Activated CD4-positive, alpha-beta memory T cell treated with anti-CD3 and anti-CD28 coated beads for 36 hours (primary cell): ENCODE measurements at regions not wholly inside any gene's neighbourhood (a gene's known extent, or its start where the extent isn't known, plus 50 kb on each side); places are given as distances from the start of the nearest gene placed in this dataset.

Experiments used
- CTCF ChIA-PET: fragments of 350-600 bp; sonication (Branson Sonifier 250); formaldehyde crosslinking; loops from one replicate; lab custom pipeline; 2021; ENCODE audit warnings: antibody characterized with exemption, inconsistent platforms; lab: Charles Lee
- POLR2A ChIA-PET: fragments of 350-600 bp; sonication (Branson Sonifier 250); formaldehyde crosslinking; loops from one replicate; lab custom pipeline; 2021; ENCODE audit warnings: antibody characterized with exemption; lab: Charles Lee
- DNase-seq: peaks from one replicate; pipeline ENCODE4 v3.0.0-alpha.2; 2020
- H3K27ac Mint-ChIP-seq: one replicate; pipeline ENCODE4 v1.8.0; 2021; ENCODE audit warnings: mixed read lengths
- H3K27me3 Mint-ChIP-seq: one replicate; pipeline ENCODE4 v1.8.0; 2021; ENCODE audit warnings: mixed read lengths
- H3K36me3 Mint-ChIP-seq: one replicate; pipeline ENCODE4 v1.8.0; 2021; ENCODE audit warnings: mixed read lengths
- H3K4me1 Mint-ChIP-seq: one replicate; pipeline ENCODE4 v1.8.0; 2021; ENCODE audit warnings: low read depth, mixed read lengths
- H3K4me3 Mint-ChIP-seq: one replicate; pipeline ENCODE4 v1.8.0; 2021; ENCODE audit warnings: mild to moderate bottlenecking, mixed read lengths
- H3K9me3 Mint-ChIP-seq: one replicate; pipeline ENCODE4 v1.8.0; 2021; ENCODE audit warnings: mixed read lengths
- intact Hi-C: fragments of 100-400 bp; cut with micrococcal nuclease; formaldehyde crosslinking; loops from one replicate; pipeline ENCODE4 v1.15.1; 2023

GRCh38 chr1:232486454-232487207 lies 143.3 kb downstream of the SIPA1L2 start:
- ChIA-PET POLR2A (no interaction called here), CTCF (interaction anchor here (0.6 kb wide), 1 partner anchor 543 kb away, joined by 3 read pairs; no protein-coding TSS in a partner anchor)
- no peaks in the 10 kb centered on the region for H3K9me3 Mint-ChIP-seq
- H3K27me3 Mint-ChIP-seq: no peaks in the 10 kb centered on the region
- H3K36me3 Mint-ChIP-seq: peaks cover 25% of the 10 kb centered on the region
- intact Hi-C loops: no loop called here
- no peak for DNase-seq
- no peak overlapping the region for H3K27ac Mint-ChIP-seq
- H3K4me1 Mint-ChIP-seq: peaks cover 4% of the 10 kb centered on the region
- H3K4me3 Mint-ChIP-seq: no peak overlapping the region

- no peaks in the 10 kb centered on the region for H3K27me3 Mint-ChIP-seq
- no peak for DNase-seq
- POLR2A ChIA-PET: no interaction called here
- H3K9me3 Mint-ChIP-seq: no peaks in the 10 kb centered on the region
- intact Hi-C loops: no loop called here
- H3K27ac Mint-ChIP-seq: no peak overlapping the region
- CTCF ChIA-PET: no interaction called here
- H3K4me3 Mint-ChIP-seq: no peak overlapping the region
- peaks cover 4% of the 10 kb centered on the region for H3K4me1 Mint-ChIP-seq
- peaks cover 22% of the 10 kb centered on the region for H3K36me3 Mint-ChIP-seq
Measured at GRCh38 chr1:232486006-232486405, 143.9 kb downstream of the SIPA1L2 start.

- H3K9me3 Mint-ChIP-seq: no peaks in the 10 kb centered on the region
- CTCF ChIA-PET: no interaction called here
Measured at GRCh38 chr1:232484856-232485255, 145.1 kb downstream of the SIPA1L2 start.

GRCh38 chr1:232483826-232484225 lies 146.1 kb downstream of the SIPA1L2 start:
- ChIA-PET POLR2A (no interaction called here), CTCF (no interaction called here)
- Mint-ChIP-seq H3K27me3 (no peaks in the 10 kb centered on the region), H3K4me1 (peaks cover 4% of the 10 kb centered on the region), H3K27ac (no peak overlapping the region), H3K36me3 (peaks cover 19% of the 10 kb centered on the region), H3K9me3 (no peaks in the 10 kb centered on the region), H3K4me3 (no peak overlapping the region)
- intact Hi-C loops: no loop called here
- no peak for DNase-seq

More at GRCh38 chr1:232484856-232485255, 145.1 kb downstream of the SIPA1L2 start:
- H3K27me3 Mint-ChIP-seq: no peaks in the 10 kb centered on the region
- no peak for DNase-seq
- peaks cover 14% of the 10 kb centered on the region for H3K36me3 Mint-ChIP-seq
- POLR2A ChIA-PET: no interaction called here
- intact Hi-C loops: no loop called here
- no peak overlapping the region for H3K4me3 Mint-ChIP-seq
- peaks cover 4% of the 10 kb centered on the region for H3K4me1 Mint-ChIP-seq
- no peak overlapping the region for H3K27ac Mint-ChIP-seq

- DNase-seq: no peak
- ChIA-PET POLR2A (no interaction called here), CTCF (no interaction called here)
- Mint-ChIP-seq H3K27me3 (peaks cover 2% of the 10 kb centered on the region), H3K9me3 (no peaks in the 10 kb centered on the region), H3K27ac (no peak overlapping the region), H3K36me3 (peaks cover 29% of the 10 kb centered on the region), H3K4me1 (no peaks in the 10 kb centered on the region), H3K4me3 (no peak overlapping the region)
- intact Hi-C loops: no loop called here
Measured at GRCh38 chr1:232481091-232481490, 148.8 kb downstream of the SIPA1L2 start.

GRCh38 chr1:232477728-232478127 lies 152.2 kb downstream of the SIPA1L2 start:
- Mint-ChIP-seq H3K4me1 (no peaks in the 10 kb centered on the region), H3K36me3 (peaks cover 23% of the 10 kb centered on the region), H3K4me3 (no peak overlapping the region), H3K27me3 (peaks cover 2% of the 10 kb centered on the region), H3K9me3 (no peaks in the 10 kb centered on the region), H3K27ac (no peak overlapping the region)
- intact Hi-C loops: no loop called here
- ChIA-PET CTCF (no interaction called here), POLR2A (no interaction called here)
- no peak for DNase-seq

- intact Hi-C loops: no loop called here
- DNase-seq: no peak
- ChIA-PET POLR2A (no interaction called here), CTCF (no interaction called here)
- H3K4me1 Mint-ChIP-seq: no peaks in the 10 kb centered on the region
- H3K27ac Mint-ChIP-seq: no peak overlapping the region
- H3K9me3 Mint-ChIP-seq: no peaks in the 10 kb centered on the region
- peaks cover 2% of the 10 kb centered on the region for H3K27me3 Mint-ChIP-seq
- no peak overlapping the region for H3K4me3 Mint-ChIP-seq
- peaks cover 19% of the 10 kb centered on the region for H3K36me3 Mint-ChIP-seq
Measured at GRCh38 chr1:232476538-232476950, 153.4 kb downstream of the SIPA1L2 start.

GRCh38 chr1:232474826-232475225 lies 155.1 kb downstream of the SIPA1L2 start:
- no peak overlapping the region for H3K27ac Mint-ChIP-seq
- no peak for DNase-seq
- no peaks in the 10 kb centered on the region for H3K9me3 Mint-ChIP-seq
- H3K4me1 Mint-ChIP-seq: peaks cover 6% of the 10 kb centered on the region
- intact Hi-C loops: no loop called here
- H3K36me3 Mint-ChIP-seq: peaks cover 27% of the 10 kb centered on the region
- no peak overlapping the region for H3K4me3 Mint-ChIP-seq
- POLR2A ChIA-PET: no interaction called here
- H3K27me3 Mint-ChIP-seq: peaks cover 2% of the 10 kb centered on the region
- CTCF ChIA-PET: no interaction called here

- Mint-ChIP-seq H3K27me3 (peaks cover 2% of the 10 kb centered on the region), H3K4me1 (peaks cover 6% of the 10 kb centered on the region), H3K27ac (no peak overlapping the region), H3K36me3 (peaks cover 21% of the 10 kb centered on the region), H3K9me3 (no peaks in the 10 kb centered on the region), H3K4me3 (no peak overlapping the region)
- POLR2A ChIA-PET: no interaction called here
- CTCF ChIA-PET: no interaction called here
- no peak for DNase-seq
- intact Hi-C loops: no loop called here
Measured at GRCh38 chr1:232473900-232474299, 156.0 kb downstream of the SIPA1L2 start.

- Mint-ChIP-seq H3K27me3 (peaks cover 2% of the 10 kb centered on the region), H3K9me3 (no peaks in the 10 kb centered on the region), H3K27ac (no peak overlapping the region), H3K4me1 (peaks cover 6% of the 10 kb centered on the region), H3K36me3 (peaks cover 21% of the 10 kb centered on the region), H3K4me3 (no peak overlapping the region)
- no peak for DNase-seq
- CTCF ChIA-PET: no interaction called here
- POLR2A ChIA-PET: no interaction called here
- intact Hi-C loops: no loop called here
Measured at GRCh38 chr1:232473324-232473723, 156.6 kb downstream of the SIPA1L2 start.

- H3K36me3 Mint-ChIP-seq: peaks cover 18% of the 10 kb centered on the region
- no peak for DNase-seq
- H3K4me1 Mint-ChIP-seq: peaks cover 6% of the 10 kb centered on the region
- peaks cover 2% of the 10 kb centered on the region for H3K27me3 Mint-ChIP-seq
- intact Hi-C loops: no loop called here
- ChIA-PET CTCF (no interaction called here), POLR2A (no interaction called here)
- no peaks in the 10 kb centered on the region for H3K9me3 Mint-ChIP-seq
- no peak overlapping the region for H3K27ac Mint-ChIP-seq
- H3K4me3 Mint-ChIP-seq: no peak overlapping the region
Measured at GRCh38 chr1:232472485-232473041, 157.4 kb downstream of the SIPA1L2 start.

- Mint-ChIP-seq H3K4me1 (peaks cover 6% of the 10 kb centered on the region), H3K36me3 (peaks cover 11% of the 10 kb centered on the region), H3K9me3 (no peaks in the 10 kb centered on the region), H3K4me3 (no peak overlapping the region), H3K27ac (no peak overlapping the region), H3K27me3 (no peaks in the 10 kb centered on the region)
- intact Hi-C loops: no loop called here
- POLR2A ChIA-PET: no interaction called here
- DNase-seq: no peak
- CTCF ChIA-PET: no interaction called here
Measured at GRCh38 chr1:232471250-232471649, 158.7 kb downstream of the SIPA1L2 start.

- Mint-ChIP-seq H3K4me1 (peaks cover 6% of the 10 kb centered on the region), H3K9me3 (no peaks in the 10 kb centered on the region), H3K27ac (no peak overlapping the region), H3K27me3 (no peaks in the 10 kb centered on the region), H3K4me3 (no peak overlapping the region), H3K36me3 (peaks cover 11% of the 10 kb centered on the region)
- intact Hi-C loops: no loop called here
- ChIA-PET POLR2A (no interaction called here), CTCF (no interaction called here)
- no peak for DNase-seq
Measured at GRCh38 chr1:232470711-232471110, 159.2 kb downstream of the SIPA1L2 start.
